ENCODE measurements at regions not wholly inside any gene's neighbourhood (a gene's known extent, or its start where the extent isn't known, plus 50 kb on each side); places are given as distances from the start of the nearest gene placed in this dataset.

DNA sequence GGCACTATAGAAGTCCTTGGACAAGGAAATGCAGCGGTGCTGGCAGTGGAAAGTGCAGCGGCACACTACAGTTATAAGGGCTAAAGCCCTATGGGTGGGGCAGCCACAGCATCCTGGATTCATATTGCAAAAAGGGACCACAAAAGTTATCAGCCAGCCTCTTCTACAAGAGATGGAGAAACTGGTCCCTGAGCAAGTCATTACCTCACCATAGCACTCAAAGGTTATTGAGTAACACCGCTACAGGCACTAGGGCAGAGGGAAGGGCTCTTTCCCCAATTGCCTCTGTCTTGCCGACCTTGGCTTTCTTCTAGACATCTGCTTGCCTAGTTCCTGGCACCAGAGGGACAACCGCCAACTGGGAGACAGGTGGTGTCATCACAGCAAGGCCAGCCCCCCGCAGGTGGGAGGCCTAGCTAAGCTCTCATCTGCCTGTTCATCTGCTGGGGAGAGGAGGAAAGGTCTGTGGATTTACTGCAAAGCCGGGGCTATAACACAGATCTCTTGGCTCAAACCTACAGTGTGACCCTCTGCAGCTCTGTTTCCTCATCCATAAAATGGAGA, 600.0 kb downstream of the BCOR start:
- no peaks in the 10 kb centered on the region for H3K27me3 ChIP-seq (ENCODE audit: control insufficient read depth, low read length)
- TF ChIP-seq EZH2phosphoT487 (IDR thresholded peaks at IDR 0.05; ENCODE audit: borderline replicate concordance, low read length), result no peak
- TF ChIP-seq, protein P1, sequence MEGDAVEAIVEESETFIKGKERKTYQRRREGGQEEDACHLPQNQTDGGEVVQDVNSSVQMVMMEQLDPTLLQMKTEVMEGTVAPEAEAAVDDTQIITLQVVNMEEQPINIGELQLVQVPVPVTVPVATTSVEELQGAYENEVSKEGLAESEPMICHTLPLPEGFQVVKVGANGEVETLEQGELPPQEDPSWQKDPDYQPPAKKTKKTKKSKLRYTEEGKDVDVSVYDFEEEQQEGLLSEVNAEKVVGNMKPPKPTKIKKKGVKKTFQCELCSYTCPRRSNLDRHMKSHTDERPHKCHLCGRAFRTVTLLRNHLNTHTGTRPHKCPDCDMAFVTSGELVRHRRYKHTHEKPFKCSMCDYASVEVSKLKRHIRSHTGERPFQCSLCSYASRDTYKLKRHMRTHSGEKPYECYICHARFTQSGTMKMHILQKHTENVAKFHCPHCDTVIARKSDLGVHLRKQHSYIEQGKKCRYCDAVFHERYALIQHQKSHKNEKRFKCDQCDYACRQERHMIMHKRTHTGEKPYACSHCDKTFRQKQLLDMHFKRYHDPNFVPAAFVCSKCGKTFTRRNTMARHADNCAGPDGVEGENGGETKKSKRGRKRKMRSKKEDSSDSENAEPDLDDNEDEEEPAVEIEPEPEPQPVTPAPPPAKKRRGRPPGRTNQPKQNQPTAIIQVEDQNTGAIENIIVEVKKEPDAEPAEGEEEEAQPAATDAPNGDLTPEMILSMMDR (IDR thresholded peaks at IDR 0.05; ENCODE audit: low read depth, low read length, poor library complexity, severe bottlenecking), result no peak
- no peaks in the 10 kb centered on the region for H3K9me3 ChIP-seq (ENCODE audit: control insufficient read depth, insufficient read depth, low read length)
- H3K9me2 ChIP-seq (replicated peaks; ENCODE audit: control insufficient read depth, low read length), result no peaks in the 10 kb centered on the region
- H3K27ac ChIP-seq (ENCODE audit: low read depth, low read length), result no peak overlapping the region
- H3K4me2 ChIP-seq (ENCODE audit: low read length), result no peak overlapping the region
- no peaks in the 10 kb centered on the region for H3K4me1 ChIP-seq (ENCODE audit: control insufficient read depth, low read length)
- H3K4me3 ChIP-seq (ENCODE audit: low read length), result no peak overlapping the region
- no peaks in the 10 kb centered on the region for H3K79me2 ChIP-seq (ENCODE audit: control insufficient read depth, low read length)
- no peaks in the 10 kb centered on the region for H3F3A ChIP-seq (ENCODE audit: control insufficient read depth, insufficient read depth)
- H3K36me3 ChIP-seq (ENCODE audit: control insufficient read depth, low read length), result no peaks in the 10 kb centered on the region
- no peaks in the 10 kb centered on the region for H4K20me1 ChIP-seq (ENCODE audit: control insufficient read depth, insufficient read depth, low read depth, low read length)

DNA sequence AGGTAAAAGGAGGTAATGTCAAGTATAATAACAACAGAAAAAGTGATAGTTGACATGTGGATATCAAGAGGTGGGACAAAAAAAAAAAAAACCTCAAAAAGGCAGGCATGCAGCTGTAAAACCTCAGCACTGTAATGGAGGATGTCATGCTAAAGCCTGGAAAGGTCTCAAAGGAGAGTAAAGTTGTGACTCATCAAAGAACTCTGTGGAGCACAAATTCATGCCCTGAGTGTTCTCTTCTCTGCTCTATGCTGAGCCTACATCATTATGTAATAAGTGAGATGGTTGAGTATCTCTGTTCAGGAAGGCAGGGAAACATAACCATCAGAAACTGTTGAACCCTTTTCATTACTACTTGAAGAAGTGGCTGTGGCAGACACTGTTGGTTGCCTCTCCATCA, 597.8 kb downstream of the BCOR start:
- Histone ChIP-seq H3K4me3 (ENCODE audit: low read length) (no peak overlapping the region), H3K9me3 (ENCODE audit: control insufficient read depth, insufficient read depth, low read length) (no peaks in the 10 kb centered on the region), H3K27me3 (ENCODE audit: control insufficient read depth, low read length) (no peaks in the 10 kb centered on the region), H3F3A (ENCODE audit: control insufficient read depth, insufficient read depth) (no peaks in the 10 kb centered on the region), H3K36me3 (ENCODE audit: control insufficient read depth, low read length) (no peaks in the 10 kb centered on the region), H4K20me1 (ENCODE audit: control insufficient read depth, insufficient read depth, low read depth, low read length) (no peaks in the 10 kb centered on the region), H3K4me2 (ENCODE audit: low read length) (no peak overlapping the region), H3K27ac (ENCODE audit: low read depth, low read length) (no peak overlapping the region), H3K79me2 (ENCODE audit: control insufficient read depth, low read length) (no peaks in the 10 kb centered on the region), H3K4me1 (ENCODE audit: control insufficient read depth, low read length) (no peaks in the 10 kb centered on the region), H3K9me2 (replicated peaks; ENCODE audit: control insufficient read depth, low read length) (no peaks in the 10 kb centered on the region)
- no peak for TF ChIP-seq EZH2phosphoT487 (IDR thresholded peaks at IDR 0.05; ENCODE audit: borderline replicate concordance, low read length)
- TF ChIP-seq, protein P1 (IDR thresholded peaks at IDR 0.05; ENCODE audit: low read depth, low read length, poor library complexity, severe bottlenecking), result no peak

DNA sequence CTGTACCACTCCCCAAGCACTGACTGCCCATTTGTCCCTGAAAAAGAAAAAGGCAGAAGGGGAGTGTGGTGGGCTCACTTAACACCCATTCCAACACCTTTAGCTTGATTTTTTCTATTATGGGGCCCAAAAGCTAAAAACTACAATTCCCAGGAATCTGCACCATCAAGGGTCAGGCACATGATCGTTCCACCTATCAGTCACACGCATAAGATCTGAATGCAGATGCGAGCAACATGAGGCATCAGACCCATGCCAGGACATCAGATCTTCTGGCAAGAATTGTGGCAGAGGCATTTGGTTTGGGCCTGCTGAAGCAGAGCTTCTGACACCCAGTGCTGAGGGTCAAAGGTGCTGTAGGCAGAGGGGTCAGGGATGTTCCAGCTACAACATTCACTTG, 595.9 kb downstream of the BCOR start:
- TF ChIP-seq, protein P1 (IDR thresholded peaks at IDR 0.05; ENCODE audit: low read depth, low read length, poor library complexity, severe bottlenecking), result no peak
- no peak for TF ChIP-seq EZH2phosphoT487 (IDR thresholded peaks at IDR 0.05; ENCODE audit: borderline replicate concordance, low read length)
- H3K79me2 ChIP-seq (ENCODE audit: control insufficient read depth, low read length), result no peaks in the 10 kb centered on the region
- H3F3A ChIP-seq (ENCODE audit: control insufficient read depth, insufficient read depth), result no peaks in the 10 kb centered on the region
- no peaks in the 10 kb centered on the region for H3K9me3 ChIP-seq (ENCODE audit: control insufficient read depth, insufficient read depth, low read length)
- no peaks in the 10 kb centered on the region for H3K36me3 ChIP-seq (ENCODE audit: control insufficient read depth, low read length)
- no peaks in the 10 kb centered on the region for H4K20me1 ChIP-seq (ENCODE audit: control insufficient read depth, insufficient read depth, low read depth, low read length)
- no peak overlapping the region for H3K4me2 ChIP-seq (ENCODE audit: low read length)
- H3K4me1 ChIP-seq (ENCODE audit: control insufficient read depth, low read length), result no peaks in the 10 kb centered on the region
- no peak overlapping the region for H3K27ac ChIP-seq (ENCODE audit: low read depth, low read length)
- H3K27me3 ChIP-seq (ENCODE audit: control insufficient read depth, low read length), result no peaks in the 10 kb centered on the region
- H3K4me3 ChIP-seq (ENCODE audit: low read length), result no peak overlapping the region
- no peaks in the 10 kb centered on the region for H3K9me2 ChIP-seq (replicated peaks; ENCODE audit: control insufficient read depth, low read length)

Data from DOHH2 (cell line).